ENCODE measurements at regions not wholly inside any gene's neighbourhood (a gene's known extent, or its start where the extent isn't known, plus 50 kb on each side); places are given as distances from the start of the nearest gene placed in this dataset.
"Not testable (repeated sequence)": the region's sequence is repeated elsewhere in the genome, so short reads cannot be mapped to it uniquely, and the experiment has no call there.

GRCh38 chr11:134843735-134844134 lies 431.7 kb upstream of the B3GAT1 start:
- no peak for DNase-seq (ENCODE audit: low spot score)

- no peak for DNase-seq (ENCODE audit: low spot score)
Observed at GRCh38 chr11:134843020-134843419, 431.0 kb upstream of the B3GAT1 start.

GRCh38 chr11:134841972-134842371 lies 429.9 kb upstream of the B3GAT1 start:
- DNase-seq (ENCODE audit: low spot score), result no peak

GRCh38 chr11:134841411-134841810 lies 429.4 kb upstream of the B3GAT1 start:
- no peak for DNase-seq (ENCODE audit: low spot score)

GRCh38 chr11:134840945-134841344 lies 428.9 kb upstream of the B3GAT1 start:
- DNase-seq (ENCODE audit: low spot score), result no peak

- DNase-seq (ENCODE audit: low spot score), result not testable (repeated sequence)
Observed at GRCh38 chr11:134840165-134840564, 428.1 kb upstream of the B3GAT1 start.

- no peak for DNase-seq (ENCODE audit: low spot score)
Observed at GRCh38 chr11:134838708-134839107, 426.7 kb upstream of the B3GAT1 start.

- DNase-seq (ENCODE audit: low spot score), result no peak
Observed at GRCh38 chr11:134837887-134838232, 425.8 kb upstream of the B3GAT1 start.

DNA sequence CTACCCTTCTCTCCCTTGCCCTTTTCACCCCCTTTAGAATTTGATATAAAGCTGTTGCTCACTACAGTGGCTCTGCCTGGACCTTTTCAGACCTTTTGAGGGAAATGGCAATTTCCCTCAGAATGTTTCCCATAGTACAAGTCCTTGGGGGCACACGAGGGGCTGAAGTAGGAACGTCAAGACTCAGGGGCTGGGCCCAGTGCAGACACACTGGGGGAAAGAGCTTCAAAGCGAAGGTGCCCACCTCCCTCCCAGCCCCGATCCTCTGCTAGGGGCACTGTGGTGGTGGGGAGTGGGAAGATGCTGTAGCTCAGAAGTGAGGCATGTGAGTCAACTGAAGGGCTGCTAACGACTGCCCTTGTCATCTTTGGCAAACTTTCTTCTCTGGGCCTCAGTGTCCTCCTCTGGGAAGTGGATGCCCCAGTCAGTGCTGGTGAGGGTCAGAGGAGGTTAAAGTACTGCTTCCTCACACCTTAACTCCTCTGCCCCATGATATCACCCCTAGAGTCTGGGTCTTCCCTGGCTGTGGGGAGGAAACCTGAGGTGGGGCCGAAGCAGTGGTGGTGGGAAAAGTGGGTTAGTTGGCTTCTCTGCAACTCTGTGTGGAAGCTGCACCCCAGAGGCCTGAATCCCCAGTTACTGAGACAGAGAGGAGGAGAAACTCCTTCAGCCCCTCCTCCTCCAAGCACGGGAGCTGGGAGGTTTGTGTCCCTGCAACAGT lies 425.3 kb upstream of the B3GAT1 start:
- DNase-seq (ENCODE audit: low spot score), result peak; percentile 12

- DNase-seq (ENCODE audit: low spot score), result no peak
Observed at GRCh38 chr11:134836561-134836960, 424.5 kb upstream of the B3GAT1 start.

- DNase-seq (ENCODE audit: low spot score), result no peak
Observed at GRCh38 chr11:134835561-134835960, 423.5 kb upstream of the B3GAT1 start.

GRCh38 chr11:134830312-134830711 lies 418.3 kb upstream of the B3GAT1 start:
- no peak for DNase-seq (ENCODE audit: low spot score)

DNA sequence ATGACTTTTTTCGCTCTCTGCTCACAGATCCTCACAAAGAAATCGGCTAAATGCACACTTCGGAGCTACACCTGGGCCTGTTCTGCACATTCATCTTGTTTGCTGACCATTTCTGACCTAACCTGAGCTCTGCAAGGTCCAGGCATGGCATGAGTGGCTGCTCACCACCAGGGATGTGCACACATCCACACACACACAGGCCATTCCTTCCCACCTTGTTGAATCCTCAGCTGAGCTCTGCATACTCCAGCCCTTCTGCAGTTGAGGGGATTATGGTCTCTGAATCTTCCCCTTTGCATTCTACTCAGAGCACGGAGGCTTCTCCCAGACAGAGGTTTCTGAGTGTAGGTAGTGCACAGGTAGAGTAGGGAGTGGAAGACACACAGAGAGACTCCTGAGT lies 411.9 kb upstream of the B3GAT1 start:
- DNase-seq (ENCODE audit: low spot score), result no peak

DNA sequence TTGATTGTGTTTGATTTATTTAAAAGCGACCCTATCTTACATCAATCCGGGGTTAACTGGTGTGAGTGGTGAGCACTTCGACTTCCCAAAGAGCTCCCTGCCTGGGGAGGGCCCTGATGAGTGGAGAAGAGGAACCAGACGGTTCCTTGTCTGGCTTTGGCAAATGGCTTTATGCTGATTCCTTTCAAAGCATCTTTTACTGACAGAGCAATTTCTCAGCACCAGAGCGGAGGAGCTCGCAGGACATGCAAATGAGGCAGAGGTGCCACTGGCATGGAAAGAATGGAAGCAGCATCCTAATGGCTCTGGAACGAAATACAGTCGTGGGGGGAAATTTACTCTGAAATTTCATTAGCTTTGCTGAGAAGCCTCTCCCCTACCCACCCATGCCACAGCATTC lies 410.9 kb upstream of the B3GAT1 start:
- DNase-seq (ENCODE audit: low spot score), result no peak

DNA sequence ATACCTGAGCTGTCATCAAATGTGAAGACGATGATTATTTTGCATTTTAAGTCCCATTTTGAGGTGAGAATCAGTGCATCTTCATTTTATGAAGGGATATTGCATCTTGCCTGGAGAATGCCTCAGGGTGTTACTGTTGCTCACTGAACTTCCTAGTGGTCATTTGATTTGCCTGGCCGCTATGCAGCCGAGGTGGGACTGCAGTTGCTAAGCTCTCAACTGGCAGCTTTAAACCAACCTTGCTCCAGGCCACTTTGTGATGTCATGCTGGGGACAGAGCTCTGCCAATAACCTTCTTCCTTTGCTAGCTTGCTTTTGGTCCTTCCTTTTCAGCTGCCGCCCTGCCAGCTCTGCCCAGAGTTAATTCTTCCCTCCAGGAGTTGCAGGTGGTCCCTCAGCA lies 409.4 kb upstream of the B3GAT1 start:
- no peak for DNase-seq (ENCODE audit: low spot score)

DNA sequence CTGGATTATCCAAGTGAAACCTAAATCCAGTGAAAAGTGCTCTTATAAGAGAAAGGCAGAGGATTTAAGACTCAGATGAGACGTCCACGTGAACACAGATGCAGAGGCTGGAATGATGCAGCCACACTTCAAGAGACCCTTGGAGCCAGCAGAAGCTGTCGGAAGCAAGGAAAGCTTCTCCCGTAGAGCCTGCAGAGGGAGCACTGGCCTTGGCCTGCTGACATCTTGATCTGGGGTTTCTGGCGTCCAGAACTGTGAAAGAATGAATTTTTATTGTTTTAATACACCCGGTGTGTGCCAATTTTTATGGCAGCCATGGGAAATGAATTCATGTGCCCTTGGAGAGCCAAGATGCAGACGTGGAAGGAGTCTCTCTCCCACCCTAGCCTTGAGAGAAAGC lies 407.0 kb upstream of the B3GAT1 start:
- no peak for DNase-seq (ENCODE audit: low spot score)

- no peak for DNase-seq (ENCODE audit: low spot score)
Observed at GRCh38 chr11:134818516-134818915, 406.5 kb upstream of the B3GAT1 start.

DNA sequence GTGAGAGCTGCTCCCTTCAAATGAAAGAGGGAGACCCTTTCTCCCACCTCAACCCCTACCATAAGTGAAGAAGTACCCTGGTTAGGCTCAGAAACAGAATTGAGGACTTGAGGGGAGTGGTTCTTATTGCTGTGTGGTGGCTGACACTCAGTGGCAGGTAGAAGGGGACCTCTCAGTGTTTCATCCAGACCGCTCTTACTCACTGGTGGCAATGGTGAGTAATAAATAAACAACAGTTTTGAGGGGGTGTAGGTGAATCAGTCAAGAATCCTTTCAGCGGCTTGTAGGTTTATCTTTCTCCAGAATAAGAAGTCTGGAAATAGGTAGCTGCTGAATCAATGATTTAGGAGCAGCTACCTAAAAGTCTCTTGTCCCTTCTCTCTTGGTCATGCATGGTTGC lies 403.4 kb upstream of the B3GAT1 start:
- DNase-seq (ENCODE audit: low spot score), result no peak

GRCh38 chr11:134807997-134808396 lies 396.0 kb upstream of the B3GAT1 start:
- no peak for DNase-seq (ENCODE audit: low spot score)

GRCh38 chr11:134802598-134802997 lies 390.6 kb upstream of the B3GAT1 start:
- no peak for DNase-seq (ENCODE audit: low spot score)

GRCh38 chr11:134802116-134802515 lies 390.1 kb upstream of the B3GAT1 start:
- DNase-seq (ENCODE audit: low spot score), result no peak

DNA sequence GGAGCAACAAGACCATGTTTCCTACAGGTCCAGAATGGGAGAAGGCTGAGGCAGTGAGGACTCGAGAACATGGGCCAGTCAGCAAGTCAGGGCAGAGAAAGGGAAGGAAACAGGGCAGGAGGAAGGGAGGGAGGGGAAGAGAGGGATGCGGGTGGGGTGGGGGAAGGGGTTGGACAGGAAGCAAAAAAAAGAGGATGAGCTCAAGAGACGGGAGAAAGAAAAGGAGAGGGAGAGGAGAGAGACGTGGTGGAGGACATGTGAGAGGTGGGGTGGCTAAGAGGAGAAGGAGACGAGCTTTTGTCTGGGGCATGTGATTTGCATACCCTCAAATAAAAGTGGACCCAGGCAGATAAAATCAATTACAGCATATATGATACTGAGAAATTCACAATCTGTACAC lies 389.5 kb upstream of the B3GAT1 start:
- DNase-seq (ENCODE audit: low spot score), result no peak

DNA sequence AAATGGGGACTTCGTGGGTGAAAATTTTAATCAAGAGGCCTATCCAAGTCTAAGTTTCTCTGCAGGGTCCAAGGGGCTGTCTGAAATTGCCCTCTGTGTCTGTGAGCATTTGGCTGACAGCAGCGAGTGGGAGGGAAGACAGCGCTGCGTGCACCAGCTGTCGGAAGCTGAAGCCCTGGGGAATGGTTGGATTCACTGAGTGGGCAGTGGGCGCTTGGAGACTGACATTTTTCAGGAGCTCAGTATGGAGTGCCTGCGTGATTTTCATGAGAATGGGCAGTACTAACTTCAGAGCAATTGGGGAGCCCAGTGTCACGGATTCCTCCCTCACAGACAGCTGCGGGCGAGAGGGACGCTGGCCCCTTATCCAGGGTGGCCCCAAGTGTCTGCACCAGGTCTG lies 388.8 kb upstream of the B3GAT1 start:
- DNase-seq (ENCODE audit: low spot score), result no peak

GRCh38 chr11:134800130-134800529 lies 388.1 kb upstream of the B3GAT1 start:
- DNase-seq (ENCODE audit: low spot score), result no peak

DNA sequence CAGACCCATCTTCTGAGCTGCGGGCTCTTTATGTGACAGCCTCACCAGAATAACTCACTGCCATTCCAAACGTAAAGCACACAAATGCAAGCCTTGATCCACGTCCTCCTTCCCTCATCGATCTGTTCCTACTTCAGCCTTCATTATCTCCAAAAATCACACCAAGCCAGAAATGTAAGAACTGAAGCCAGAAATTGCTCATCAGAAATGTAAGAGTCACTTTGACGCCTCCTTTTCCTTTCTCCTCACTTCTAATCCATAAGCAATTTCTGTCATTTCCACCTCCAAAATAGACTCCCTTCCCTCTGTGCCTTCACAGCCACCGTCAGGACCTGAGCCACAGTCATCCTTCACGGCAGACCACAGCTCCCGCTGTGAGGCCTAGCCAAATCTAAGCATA lies 387.3 kb upstream of the B3GAT1 start:
- DNase-seq (ENCODE audit: low spot score), result no peak
